Activated T-helper 17 cell treated with anti-CD3 and anti-CD28 coated beads, Interleukin-2, amount 50 U/mL, for 72 hours (primary cell): ENCODE measurements at regions not wholly inside any gene's neighbourhood (a gene's known extent, or its start where the extent isn't known, plus 50 kb on each side); places are given as distances from the start of the nearest gene placed in this dataset.

ENCODE experiments used
- ATAC-seq: fragments of 150-1000 bp; cut with Tn5 transposase; replicated peaks from 2 replicates; pipeline ENCODE4 v1.10.0; 2021; ENCODE audit warnings: mild to moderate bottlenecking, moderate library complexity
- H3K27ac Mint-ChIP-seq: one replicate; pipeline ENCODE4 v1.8.0; 2022; ENCODE audit warnings: mixed read lengths
- H3K27me3 Mint-ChIP-seq: one replicate; pipeline ENCODE4 v1.8.0; 2022; ENCODE audit warnings: mixed read lengths
- H3K36me3 Mint-ChIP-seq: one replicate; pipeline ENCODE4 v1.8.0; 2022; ENCODE audit warnings: low read depth, mild to moderate bottlenecking, mixed read lengths
- H3K4me1 Mint-ChIP-seq: one replicate; pipeline ENCODE4 v1.8.0; 2022; ENCODE audit warnings: mixed read lengths
- H3K4me3 Mint-ChIP-seq: one replicate; pipeline ENCODE4 v1.8.0; 2022; ENCODE audit warnings: mild to moderate bottlenecking, mixed read lengths
- H3K9me3 Mint-ChIP-seq: one replicate; pipeline ENCODE4 v1.8.0; 2022; ENCODE audit warnings: mixed read lengths

DNA sequence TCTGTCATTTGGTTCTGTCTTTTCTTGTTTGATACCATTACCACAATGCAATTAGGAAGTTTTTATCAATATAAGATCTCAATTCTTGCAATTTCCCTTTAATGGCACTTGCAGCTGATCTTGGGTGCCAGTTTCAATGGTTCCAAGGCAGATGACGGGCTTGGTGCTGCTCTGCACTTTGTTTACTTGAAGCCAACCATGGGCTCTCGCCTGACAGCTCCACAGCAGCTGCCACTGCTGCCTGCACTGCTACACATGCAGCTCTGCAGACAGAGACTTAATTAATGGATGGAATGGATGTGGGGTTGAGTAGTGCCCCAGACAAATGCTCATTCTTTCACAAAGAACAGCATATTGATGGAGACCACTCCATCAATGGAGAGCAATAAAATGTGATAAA, 1024.3 kb upstream of the EPHA7 start:
- Mint-ChIP-seq H3K27me3 (no peaks in the 10 kb centered on the region), H3K9me3 (no peaks in the 10 kb centered on the region), H3K4me3 (no peak overlapping the region), H3K27ac (no peak overlapping the region), H3K36me3 (no peaks in the 10 kb centered on the region), H3K4me1 (no peaks in the 10 kb centered on the region)
- no peak for ATAC-seq

DNA sequence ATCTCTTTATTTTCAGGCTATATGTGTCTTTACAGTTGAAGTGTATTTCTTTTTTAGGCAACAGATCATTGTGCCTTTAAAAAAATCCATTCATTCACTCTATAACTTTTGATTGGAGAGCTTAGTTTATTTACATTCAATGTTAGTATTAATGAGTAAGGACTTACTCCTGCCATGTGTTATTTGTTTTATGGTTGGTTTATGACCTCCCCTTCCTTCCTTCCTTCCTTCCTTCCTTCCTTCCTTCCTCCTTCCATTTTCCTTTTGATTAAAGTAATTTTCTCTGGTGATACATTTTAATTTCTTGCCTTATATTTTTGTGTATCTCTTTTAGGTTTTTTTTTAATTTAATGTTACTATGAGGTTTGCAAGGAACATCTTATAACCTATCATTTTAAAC, 1005.3 kb upstream of the EPHA7 start:
- H3K4me1 Mint-ChIP-seq: no peaks in the 10 kb centered on the region
- no peaks in the 10 kb centered on the region for H3K27me3 Mint-ChIP-seq
- H3K27ac Mint-ChIP-seq: no peak overlapping the region
- no peak overlapping the region for H3K4me3 Mint-ChIP-seq
- ATAC-seq: no peak
- H3K36me3 Mint-ChIP-seq: no peaks in the 10 kb centered on the region
- H3K9me3 Mint-ChIP-seq: peaks cover 14% of the 10 kb centered on the region

DNA sequence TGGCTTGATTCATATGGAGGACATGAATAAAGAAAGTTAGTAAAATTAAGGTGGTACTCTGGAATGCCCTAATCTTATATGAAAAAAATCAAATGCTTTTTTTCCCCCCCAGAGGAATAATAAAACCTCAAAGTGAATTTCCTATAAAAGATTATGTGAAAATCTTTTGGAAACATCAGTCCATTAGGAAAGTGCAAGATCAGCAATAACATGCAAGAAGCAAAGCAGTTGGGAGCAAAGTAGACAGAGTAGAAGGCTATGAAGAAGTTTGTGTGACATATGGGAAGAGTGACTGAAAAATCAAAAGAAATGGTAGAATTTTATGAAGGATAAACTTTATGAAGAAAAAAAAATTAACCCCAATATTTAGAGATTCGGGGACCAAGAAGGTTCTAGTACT, 998.0 kb upstream of the EPHA7 start:
- no peak overlapping the region for H3K4me3 Mint-ChIP-seq

GRCh38 chr6:94414041-94414440, 994.7 kb upstream of the EPHA7 start:
- Mint-ChIP-seq H3K9me3 (peaks cover 12% of the 10 kb centered on the region), H3K36me3 (no peaks in the 10 kb centered on the region), H3K4me3 (no peak overlapping the region), H3K27me3 (no peaks in the 10 kb centered on the region), H3K27ac (no peak overlapping the region), H3K4me1 (no peaks in the 10 kb centered on the region)
- ATAC-seq: no peak

More for the DNA sequence above, 998.0 kb upstream of the EPHA7 start:
- H3K36me3 Mint-ChIP-seq: no peaks in the 10 kb centered on the region
- peaks cover 8% of the 10 kb centered on the region for H3K9me3 Mint-ChIP-seq
- no peak overlapping the region for H3K27ac Mint-ChIP-seq
- ATAC-seq: no peak
- no peaks in the 10 kb centered on the region for H3K4me1 Mint-ChIP-seq
- H3K27me3 Mint-ChIP-seq: no peaks in the 10 kb centered on the region

GRCh38 chr6:94401311-94401710, 982.0 kb upstream of the EPHA7 start:
- Mint-ChIP-seq H3K4me1 (no peaks in the 10 kb centered on the region), H3K9me3 (peaks cover 6% of the 10 kb centered on the region), H3K4me3 (no peak overlapping the region), H3K27me3 (no peaks in the 10 kb centered on the region), H3K27ac (no peak overlapping the region), H3K36me3 (no peaks in the 10 kb centered on the region)
- ATAC-seq: no peak

DNA sequence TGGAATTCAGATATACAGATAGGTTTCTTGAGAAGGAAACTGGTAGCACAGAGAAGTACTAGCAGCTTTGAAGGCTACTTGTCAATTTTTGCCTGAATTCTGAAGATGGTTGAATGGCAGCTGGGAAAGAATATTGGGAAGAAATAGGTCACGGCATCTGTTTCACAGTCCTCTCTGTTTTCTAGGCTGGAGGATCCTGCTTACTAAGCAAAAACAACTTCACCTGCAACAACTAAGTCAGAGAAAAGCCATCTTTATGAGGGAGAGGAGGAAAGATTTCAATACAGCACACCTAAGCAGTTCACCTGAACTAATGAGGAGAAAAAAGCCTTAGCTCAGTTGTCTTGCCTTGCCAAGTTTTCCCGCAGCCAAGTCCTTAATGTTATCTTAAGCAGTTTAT, 975.5 kb upstream of the EPHA7 start:
- no peaks in the 10 kb centered on the region for H3K27me3 Mint-ChIP-seq
- H3K9me3 Mint-ChIP-seq: no peaks in the 10 kb centered on the region
- no peak for ATAC-seq
- no peak overlapping the region for H3K27ac Mint-ChIP-seq
- no peaks in the 10 kb centered on the region for H3K36me3 Mint-ChIP-seq
- H3K4me3 Mint-ChIP-seq: no peak overlapping the region
- H3K4me1 Mint-ChIP-seq: no peaks in the 10 kb centered on the region

DNA sequence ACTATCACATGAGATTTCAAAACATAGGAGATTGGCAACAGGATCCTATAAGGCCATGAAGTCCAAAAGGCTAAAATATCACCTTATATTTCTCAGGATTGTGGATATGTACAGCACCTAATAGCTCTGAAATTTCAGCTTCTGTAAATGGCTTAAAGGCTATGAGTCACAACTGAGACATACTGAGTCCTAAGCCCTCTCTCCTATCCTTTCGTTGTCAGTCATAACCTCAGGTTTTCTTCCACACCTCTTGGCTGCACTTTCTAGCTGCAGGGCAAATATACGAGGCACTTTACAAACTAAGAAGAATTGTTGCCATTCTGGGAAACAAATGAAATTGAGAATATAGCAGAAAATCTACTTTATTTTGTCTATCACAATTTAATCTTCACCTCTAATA, 969.9 kb upstream of the EPHA7 start:
- Mint-ChIP-seq H3K4me3 (no peak overlapping the region), H3K36me3 (no peaks in the 10 kb centered on the region), H3K4me1 (no peaks in the 10 kb centered on the region), H3K27me3 (no peaks in the 10 kb centered on the region), H3K9me3 (no peaks in the 10 kb centered on the region), H3K27ac (no peak overlapping the region)
- no peak for ATAC-seq

DNA sequence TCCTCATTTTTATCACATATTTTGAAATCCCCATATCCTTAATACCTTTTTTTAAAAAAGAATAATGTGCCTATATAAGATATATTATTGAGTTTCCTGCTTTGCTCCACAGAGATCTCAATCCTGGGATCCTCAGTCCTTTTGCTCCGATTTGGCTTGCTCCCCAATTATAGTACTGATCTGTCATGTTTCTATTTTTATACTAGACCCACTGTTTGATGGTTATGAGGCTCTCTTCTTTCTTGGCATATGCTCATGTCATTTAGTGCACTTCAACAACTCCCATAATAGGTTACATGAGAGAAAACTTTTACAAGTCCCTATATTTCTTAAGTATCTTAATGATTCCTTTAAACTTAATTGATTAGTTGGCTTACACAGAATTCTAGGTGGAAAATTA, 958.5 kb upstream of the EPHA7 start:
- Mint-ChIP-seq H3K4me3 (no peak overlapping the region), H3K36me3 (no peaks in the 10 kb centered on the region)
- no peak for ATAC-seq

DNA sequence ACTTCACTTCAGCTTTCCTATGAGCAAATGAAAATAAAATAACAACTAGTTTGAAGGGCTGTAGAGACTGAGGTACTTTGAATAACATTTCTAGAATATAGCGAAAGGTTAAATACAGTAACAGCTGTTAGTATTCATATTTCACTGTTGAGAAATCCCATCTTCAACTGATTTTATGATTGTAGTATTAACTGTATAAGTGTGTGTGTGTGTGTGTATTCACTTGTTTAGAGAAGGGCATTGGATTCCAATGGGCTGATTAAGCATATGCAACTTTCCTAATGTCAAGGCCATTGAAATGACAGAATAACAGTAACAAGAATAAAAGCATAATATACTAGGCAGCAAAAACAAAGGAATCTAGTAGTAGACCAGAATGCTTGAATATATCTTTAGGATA, 957.5 kb upstream of the EPHA7 start:
- no peaks in the 10 kb centered on the region for H3K4me1 Mint-ChIP-seq
- no peaks in the 10 kb centered on the region for H3K36me3 Mint-ChIP-seq
- peaks cover 4% of the 10 kb centered on the region for H3K9me3 Mint-ChIP-seq
- no peak for ATAC-seq
- no peaks in the 10 kb centered on the region for H3K27me3 Mint-ChIP-seq
- no peak overlapping the region for H3K27ac Mint-ChIP-seq
- no peak overlapping the region for H3K4me3 Mint-ChIP-seq

More for the DNA sequence above, 958.5 kb upstream of the EPHA7 start:
- no peaks in the 10 kb centered on the region for H3K27me3 Mint-ChIP-seq
- peaks cover 4% of the 10 kb centered on the region for H3K9me3 Mint-ChIP-seq
- H3K27ac Mint-ChIP-seq: no peak overlapping the region
- H3K4me1 Mint-ChIP-seq: no peaks in the 10 kb centered on the region

DNA sequence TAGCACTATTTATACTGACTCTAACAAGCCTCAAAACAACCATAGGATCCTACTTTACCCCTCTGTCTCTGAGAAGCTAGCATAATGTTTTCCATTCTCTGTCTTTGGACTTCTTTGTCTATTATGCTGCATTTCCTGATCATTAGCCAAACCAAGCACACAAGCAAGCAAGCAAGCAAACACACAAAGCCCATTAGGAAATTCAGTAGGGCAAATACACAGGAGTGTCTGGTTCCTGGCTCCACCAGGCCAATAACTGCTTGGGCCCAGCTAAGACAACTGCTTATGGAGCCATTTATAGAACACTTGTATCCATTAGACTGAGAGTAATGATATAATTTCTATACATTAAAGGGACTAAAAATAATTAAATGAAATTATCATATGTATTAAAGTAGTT, 952.9 kb upstream of the EPHA7 start:
- H3K9me3 Mint-ChIP-seq: no peaks in the 10 kb centered on the region
- no peak for ATAC-seq
- H3K4me1 Mint-ChIP-seq: no peaks in the 10 kb centered on the region
- no peaks in the 10 kb centered on the region for H3K36me3 Mint-ChIP-seq
- no peak overlapping the region for H3K27ac Mint-ChIP-seq
- no peak overlapping the region for H3K4me3 Mint-ChIP-seq
- no peaks in the 10 kb centered on the region for H3K27me3 Mint-ChIP-seq

DNA sequence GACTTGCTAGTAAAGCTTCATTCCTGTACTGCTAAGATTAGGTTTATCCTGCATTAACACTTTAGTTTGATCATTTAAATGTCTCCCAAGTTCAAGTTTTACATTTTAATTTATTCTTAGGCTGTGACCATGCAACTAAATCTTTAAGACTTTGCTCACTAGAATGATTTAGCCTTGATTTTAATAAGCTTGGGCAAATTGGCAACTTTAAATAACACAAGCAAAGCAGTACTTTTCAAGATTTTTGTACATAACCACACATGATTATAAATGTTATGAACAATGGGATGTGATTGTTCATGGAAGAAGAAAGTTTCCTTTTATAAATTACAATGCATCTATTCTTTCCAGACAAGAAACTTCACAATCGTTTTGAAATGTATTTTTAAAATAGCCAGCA, 948.0 kb upstream of the EPHA7 start:
- ATAC-seq: no peak
- Mint-ChIP-seq H3K9me3 (peaks cover 6% of the 10 kb centered on the region), H3K27ac (no peak overlapping the region), H3K4me3 (no peak overlapping the region), H3K36me3 (no peaks in the 10 kb centered on the region), H3K4me1 (no peaks in the 10 kb centered on the region), H3K27me3 (no peaks in the 10 kb centered on the region)

DNA sequence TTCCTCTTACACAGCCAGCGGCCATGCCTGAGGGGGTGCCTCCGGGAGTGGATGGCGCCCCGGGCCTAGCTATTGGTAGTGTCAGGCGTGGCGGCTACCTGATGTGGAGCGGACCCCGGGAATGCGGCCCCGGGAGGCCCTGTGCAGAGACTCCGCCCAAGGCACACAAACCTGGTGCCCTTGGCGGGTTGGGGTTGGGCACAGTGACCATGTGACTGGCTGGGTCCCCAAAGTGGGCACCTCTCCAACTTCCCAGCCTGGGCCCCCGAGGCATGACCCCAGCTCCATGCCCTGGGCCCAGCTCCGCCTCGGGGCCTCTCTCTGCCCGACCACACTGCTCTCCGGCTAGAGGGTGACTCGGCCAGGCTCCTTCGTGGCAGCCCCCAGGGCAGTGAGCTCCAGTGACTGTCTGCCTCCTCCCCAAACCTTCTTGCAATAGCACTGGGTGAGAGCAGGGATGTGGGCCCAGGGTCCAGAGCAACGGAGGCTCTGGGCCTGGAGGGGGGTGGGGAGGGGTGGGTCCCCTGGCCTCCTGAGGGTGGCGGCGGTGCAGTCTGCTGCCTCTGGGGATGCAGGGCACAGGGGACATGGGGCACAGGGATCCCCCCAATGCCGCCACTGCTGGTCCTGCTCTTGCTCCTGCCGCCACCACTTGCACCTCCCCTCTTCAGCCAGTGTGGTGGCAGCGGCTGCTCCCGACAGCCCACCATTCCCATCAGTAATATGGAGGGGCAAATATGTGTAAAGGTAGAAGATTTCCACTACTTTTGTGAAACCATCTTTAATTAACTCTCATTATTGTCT, 942.9 kb upstream of the EPHA7 start:
- no peak for ATAC-seq
- no peaks in the 10 kb centered on the region for H3K36me3 Mint-ChIP-seq
- peaks cover 10% of the 10 kb centered on the region for H3K9me3 Mint-ChIP-seq
- no peaks in the 10 kb centered on the region for H3K27me3 Mint-ChIP-seq
- H3K27ac Mint-ChIP-seq: no peak overlapping the region
- H3K4me3 Mint-ChIP-seq: no peak overlapping the region
- no peaks in the 10 kb centered on the region for H3K4me1 Mint-ChIP-seq

DNA sequence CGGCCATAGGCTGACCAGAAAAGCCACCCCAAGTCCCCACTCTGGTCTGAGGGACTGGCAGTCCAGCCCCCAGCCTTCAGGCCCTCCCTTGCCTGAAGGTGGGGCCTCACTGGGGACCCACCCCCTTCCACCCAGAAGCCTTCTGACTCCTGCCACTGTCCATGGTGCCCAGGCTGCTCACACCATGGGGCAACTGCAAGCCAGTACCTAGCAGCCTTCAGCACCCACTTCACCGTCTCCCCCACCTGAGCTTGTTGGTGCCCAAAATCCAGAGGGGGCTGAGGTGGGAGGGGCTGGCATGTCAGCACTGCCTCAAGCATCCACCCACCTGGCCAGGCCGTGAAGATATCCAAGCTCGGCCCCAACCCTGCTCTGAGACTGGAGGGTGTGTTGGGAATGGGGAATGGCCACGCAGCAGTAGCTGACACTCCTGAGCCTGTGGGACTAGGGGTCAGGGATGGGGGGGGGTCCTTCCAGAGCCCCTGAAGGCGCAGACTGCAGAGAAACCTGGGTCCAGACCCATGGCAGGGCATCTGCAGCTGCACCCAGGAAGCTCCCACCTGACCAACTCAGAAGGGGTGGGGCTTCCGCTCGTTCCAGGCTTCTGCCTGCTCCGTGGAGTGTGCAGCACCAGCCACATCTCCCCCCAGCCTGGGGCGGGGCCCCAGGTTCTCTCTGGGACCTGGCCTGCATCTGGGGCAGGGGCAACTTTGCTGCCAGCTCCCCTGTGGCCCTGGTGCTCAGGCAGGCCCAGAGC, 942.1 kb upstream of the EPHA7 start:
- Mint-ChIP-seq H3K36me3 (no peaks in the 10 kb centered on the region), H3K27ac (no peak overlapping the region), H3K4me3 (no peak overlapping the region), H3K9me3 (peaks cover 10% of the 10 kb centered on the region), H3K27me3 (no peaks in the 10 kb centered on the region), H3K4me1 (no peaks in the 10 kb centered on the region)
- ATAC-seq: no peak

- ATAC-seq: no peak
- Mint-ChIP-seq H3K27ac (no peak overlapping the region), H3K4me3 (no peak overlapping the region), H3K36me3 (no peaks in the 10 kb centered on the region), H3K9me3 (peaks cover 4% of the 10 kb centered on the region), H3K4me1 (no peaks in the 10 kb centered on the region), H3K27me3 (no peaks in the 10 kb centered on the region)
These were observed 938.1 kb upstream of the EPHA7 start for GRCh38 chr6:94357381-94357980.

GRCh38 chr6:94350833-94351232, 931.5 kb upstream of the EPHA7 start:
- H3K9me3 Mint-ChIP-seq: no peaks in the 10 kb centered on the region
- no peak overlapping the region for H3K4me3 Mint-ChIP-seq
- no peaks in the 10 kb centered on the region for H3K27me3 Mint-ChIP-seq
- no peak for ATAC-seq
- no peak overlapping the region for H3K27ac Mint-ChIP-seq
- no peaks in the 10 kb centered on the region for H3K4me1 Mint-ChIP-seq
- no peaks in the 10 kb centered on the region for H3K36me3 Mint-ChIP-seq
